NB4 (cell line): ENCODE measurements at regions not wholly inside any gene's neighbourhood (a gene's known extent, or its start where the extent isn't known, plus 50 kb on each side); places are given as distances from the start of the nearest gene placed in this dataset.
"Not testable (repeated sequence)": the region's sequence is repeated elsewhere in the genome, so short reads cannot be mapped to it uniquely, and the experiment has no call there.

Experiments
- DNase-seq: peaks from one replicate; pipeline ENCODE4 v3.0.0; 2010; ENCODE audit warnings: low read depth
- H3K4me3 ChIP-seq: one replicate; pipeline ENCODE4 v1.5.1; 2011; ENCODE audit warnings: mild to moderate bottlenecking, low read depth, low read length, moderate library complexity
- MYC ChIP-seq: IDR thresholded peaks from 2 replicates; pipeline ENCODE4 v1.6.1; 2011; ENCODE audit warnings: low read depth, low read length
- POLR2A ChIP-seq: IDR thresholded peaks from 2 replicates; pipeline ENCODE4 v1.6.1; 2011; ENCODE audit warnings: mild to moderate bottlenecking; ENCODE audit not compliant: insufficient read length; ENCODE audit errors: extremely low read depth
- TF ChIP-seq, protein P1 (sequence below): IDR thresholded peaks from one replicate; pipeline ENCODE4 v1.5.1; 2012; ENCODE audit warnings: low read depth, low read length
- TF ChIP-seq, protein P2 (sequence below): IDR thresholded peaks from 2 replicates; pipeline ENCODE4 v1.6.1; 2011; ENCODE audit warnings: low read depth, low read length

DNA sequence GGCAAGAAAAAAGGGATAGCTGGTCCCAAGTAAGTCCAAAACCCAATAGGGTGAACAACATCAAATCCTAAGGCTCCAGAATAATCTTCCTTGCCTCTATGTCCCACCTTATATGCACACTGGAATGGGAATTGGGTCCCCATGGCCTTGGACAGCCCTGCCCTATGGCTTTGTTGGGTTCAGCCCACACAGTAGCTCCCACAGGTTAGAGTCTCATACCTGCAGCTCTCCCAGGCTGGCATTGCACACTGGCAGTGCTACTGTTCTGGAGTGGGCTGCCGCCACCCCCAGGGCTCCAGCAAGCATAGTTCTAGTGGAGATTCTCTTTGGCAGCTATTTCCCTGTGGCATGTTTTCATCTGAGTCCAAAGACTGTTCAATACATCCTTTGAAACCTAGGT is 352.4 kb upstream of the CLEC14A start:
- no peak for TF ChIP-seq POLR2A
- TF ChIP-seq, protein P1, sequence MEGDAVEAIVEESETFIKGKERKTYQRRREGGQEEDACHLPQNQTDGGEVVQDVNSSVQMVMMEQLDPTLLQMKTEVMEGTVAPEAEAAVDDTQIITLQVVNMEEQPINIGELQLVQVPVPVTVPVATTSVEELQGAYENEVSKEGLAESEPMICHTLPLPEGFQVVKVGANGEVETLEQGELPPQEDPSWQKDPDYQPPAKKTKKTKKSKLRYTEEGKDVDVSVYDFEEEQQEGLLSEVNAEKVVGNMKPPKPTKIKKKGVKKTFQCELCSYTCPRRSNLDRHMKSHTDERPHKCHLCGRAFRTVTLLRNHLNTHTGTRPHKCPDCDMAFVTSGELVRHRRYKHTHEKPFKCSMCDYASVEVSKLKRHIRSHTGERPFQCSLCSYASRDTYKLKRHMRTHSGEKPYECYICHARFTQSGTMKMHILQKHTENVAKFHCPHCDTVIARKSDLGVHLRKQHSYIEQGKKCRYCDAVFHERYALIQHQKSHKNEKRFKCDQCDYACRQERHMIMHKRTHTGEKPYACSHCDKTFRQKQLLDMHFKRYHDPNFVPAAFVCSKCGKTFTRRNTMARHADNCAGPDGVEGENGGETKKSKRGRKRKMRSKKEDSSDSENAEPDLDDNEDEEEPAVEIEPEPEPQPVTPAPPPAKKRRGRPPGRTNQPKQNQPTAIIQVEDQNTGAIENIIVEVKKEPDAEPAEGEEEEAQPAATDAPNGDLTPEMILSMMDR: no peak
- TF ChIP-seq, protein P2, sequence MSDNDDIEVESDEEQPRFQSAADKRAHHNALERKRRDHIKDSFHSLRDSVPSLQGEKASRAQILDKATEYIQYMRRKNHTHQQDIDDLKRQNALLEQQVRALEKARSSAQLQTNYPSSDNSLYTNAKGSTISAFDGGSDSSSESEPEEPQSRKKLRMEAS: no peak
- TF ChIP-seq MYC: no peak
- no peak overlapping the region for H3K4me3 ChIP-seq
- DNase-seq: no peak

DNA sequence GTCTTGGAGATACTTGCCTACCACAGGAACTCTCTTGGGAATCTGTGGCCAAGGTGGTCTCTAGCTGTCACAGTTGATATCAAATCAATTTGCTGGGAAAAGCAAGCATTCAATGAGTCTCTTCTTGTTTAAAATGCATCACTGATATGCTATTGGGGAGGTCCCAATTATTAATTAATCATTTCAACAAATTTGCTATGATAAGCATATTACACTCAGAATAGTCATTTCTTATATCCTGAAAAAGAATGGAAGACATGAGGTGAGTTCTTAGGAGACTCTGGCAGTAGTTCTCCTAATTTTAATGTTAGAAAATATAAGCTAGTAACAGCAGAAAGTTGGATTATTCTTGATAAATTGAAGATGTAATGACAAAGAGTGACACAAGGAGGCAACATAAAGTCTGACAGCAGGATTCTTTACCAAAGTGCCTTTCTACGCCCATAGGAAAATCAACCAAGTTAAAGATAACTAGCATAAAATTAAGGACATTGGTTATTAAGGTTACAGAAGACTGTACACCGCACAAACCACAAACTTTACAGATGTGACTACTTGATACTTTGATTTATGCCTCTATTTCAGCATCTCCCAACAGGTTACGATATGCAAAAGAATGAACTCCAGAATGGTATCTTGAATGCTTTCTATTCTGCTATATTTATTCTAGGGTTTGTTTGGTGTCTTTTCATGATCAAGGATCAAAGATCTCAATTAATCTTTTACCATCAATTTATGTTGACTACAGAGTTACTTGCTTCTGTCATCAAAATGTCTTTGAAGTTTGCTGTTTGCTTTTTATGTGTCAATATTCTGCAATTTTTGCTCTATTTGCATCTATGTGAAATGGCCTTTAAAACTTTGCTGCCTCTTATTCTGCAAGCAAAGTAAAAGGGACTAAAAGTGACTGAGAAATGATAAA is 349.6 kb upstream of the CLEC14A start:
- TF ChIP-seq, protein P2: no peak
- no peak for TF ChIP-seq POLR2A
- TF ChIP-seq MYC: no peak
- TF ChIP-seq, protein P1: no peak
- no peak overlapping the region for H3K4me3 ChIP-seq
- DNase-seq: peak; percentile 2

DNA sequence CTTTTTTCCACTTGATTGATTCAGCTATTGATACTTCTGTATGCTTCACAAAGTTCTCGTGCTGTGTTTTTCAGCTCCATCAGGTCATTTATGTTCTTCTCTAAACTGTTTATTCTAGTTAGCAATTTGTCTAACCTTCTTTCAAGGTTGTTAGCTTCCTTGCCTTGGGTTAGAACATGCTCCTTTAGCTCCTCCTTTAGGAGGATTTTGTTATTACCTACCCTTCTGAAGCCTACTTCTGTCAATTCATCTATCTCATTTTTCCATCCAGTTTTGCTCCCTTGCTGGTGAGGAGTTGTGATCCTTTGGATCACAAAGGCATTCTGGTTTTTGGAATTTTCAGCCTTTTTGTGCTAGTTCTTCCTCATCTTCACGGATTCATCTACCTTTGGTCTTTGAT is 344.7 kb upstream of the CLEC14A start:
- DNase-seq: peak; percentile 6
- H3K4me3 ChIP-seq: not testable (repeated sequence)

DNA sequence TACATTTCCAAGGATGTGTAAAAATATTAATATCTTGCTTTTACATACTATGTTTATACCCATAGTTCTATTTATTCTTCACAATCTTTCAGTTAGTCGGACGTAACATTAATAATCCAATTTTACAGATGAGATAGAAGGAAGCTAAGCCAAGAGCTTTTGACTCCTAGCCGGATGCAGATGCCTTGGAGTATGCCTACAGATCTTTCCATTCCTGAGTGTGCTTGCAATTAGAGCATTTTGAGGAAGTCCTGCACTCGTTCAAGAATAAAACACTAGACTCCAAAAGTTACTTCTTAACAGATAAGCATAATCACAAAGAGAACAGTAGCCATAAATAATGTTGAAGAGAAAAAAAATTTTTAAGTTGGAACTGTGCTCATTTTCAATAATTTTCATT is 337.6 kb upstream of the CLEC14A start:
- TF ChIP-seq, protein P1: no peak
- TF ChIP-seq, protein P2: no peak
- TF ChIP-seq POLR2A (no peak), MYC (no peak)

DNA sequence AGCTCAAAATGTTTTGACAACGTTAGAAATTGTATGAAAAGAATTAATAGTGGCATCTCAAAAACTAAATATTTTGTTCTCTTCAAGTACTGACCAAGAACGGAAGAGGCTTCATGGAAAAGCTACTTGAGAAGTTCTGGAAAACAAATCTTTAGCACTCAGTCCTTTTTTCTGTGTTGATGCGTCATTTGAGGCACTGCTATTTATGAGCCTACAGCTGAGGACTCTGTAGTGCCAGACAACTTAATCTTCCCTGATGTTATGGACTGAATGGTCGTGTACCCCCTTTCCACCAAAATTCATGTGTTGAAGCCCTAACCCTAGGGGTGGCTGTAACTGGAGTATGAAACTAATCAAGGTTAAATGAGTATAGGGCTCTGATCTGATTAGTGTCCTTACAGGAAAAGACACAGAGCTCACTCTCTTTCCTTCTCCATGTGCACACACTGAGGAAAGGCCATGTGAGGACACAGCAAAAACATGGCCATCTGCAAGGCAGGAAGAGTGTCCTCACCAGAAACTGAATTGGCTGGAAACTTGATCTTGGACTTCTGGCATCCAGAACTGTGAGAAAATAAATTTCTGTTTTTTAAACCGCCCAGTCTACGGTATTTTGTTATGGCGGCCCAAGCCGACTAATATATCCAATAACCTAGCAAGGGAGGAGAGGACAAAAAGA is 337.0 kb upstream of the CLEC14A start:
- no peak for TF ChIP-seq POLR2A
- no peak for TF ChIP-seq MYC
- TF ChIP-seq, protein P1: no peak
- TF ChIP-seq, protein P2: no peak
- no peak overlapping the region for H3K4me3 ChIP-seq
- no peak for DNase-seq

More for the DNA sequence above, 337.6 kb upstream of the CLEC14A start:
- H3K4me3 ChIP-seq: no peak overlapping the region
- no peak for DNase-seq

DNA sequence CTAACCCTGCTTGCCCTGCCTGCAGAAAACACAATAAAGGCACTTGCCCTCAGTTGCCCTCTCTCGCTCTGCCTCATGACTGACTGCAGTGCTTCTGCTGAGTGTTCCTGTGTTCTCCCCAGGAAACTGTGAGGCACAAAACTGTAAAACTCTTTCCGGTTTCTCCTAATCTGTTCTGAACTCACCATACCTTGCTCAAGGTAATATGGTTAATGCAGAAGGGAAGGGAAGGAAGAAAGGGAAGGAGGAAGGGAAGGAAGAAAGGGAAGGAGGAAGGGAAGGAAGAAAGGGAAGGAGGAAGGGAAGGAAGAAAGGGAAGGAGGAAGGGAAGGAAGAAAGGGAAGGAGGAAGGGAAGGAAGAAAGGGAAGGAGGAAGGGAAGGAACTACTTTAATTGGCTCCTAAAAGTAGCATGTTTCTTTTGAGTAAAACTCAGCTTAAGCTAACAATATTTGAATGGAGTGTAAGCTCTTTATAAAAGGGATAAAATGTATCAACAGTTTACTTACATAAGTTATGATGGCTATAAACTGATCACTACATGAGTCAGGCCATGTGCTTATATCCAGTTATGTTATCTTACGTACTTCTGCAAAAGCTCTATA is 334.0 kb upstream of the CLEC14A start:
- TF ChIP-seq, protein P1: no peak
- TF ChIP-seq POLR2A (no peak), MYC (no peak)

More for the DNA sequence above, 334.0 kb upstream of the CLEC14A start:
- no peak overlapping the region for H3K4me3 ChIP-seq
- no peak for DNase-seq
